ENCODE measurements at regions not wholly inside any gene's neighbourhood (a gene's known extent, or its start where the extent isn't known, plus 50 kb on each side); places are given as distances from the start of the nearest gene placed in this dataset.

- Histone ChIP-seq H2AFZ (no peak overlapping the region), H3K4me3 (no peak overlapping the region), H3K4me2 (ENCODE audit: unreplicated experiment) (no peak overlapping the region), H3K9me3 (ENCODE audit: low read depth) (no peaks in the 10 kb centered on the region), H3F3A (ENCODE audit: insufficient read depth) (no peaks in the 10 kb centered on the region), H3K27me3 (replicated peaks; ENCODE audit: insufficient read depth) (peaks cover 68% of the 10 kb centered on the region), H3K36me3 (ENCODE audit: low read depth) (no peaks in the 10 kb centered on the region), H3K79me2 (ENCODE audit: insufficient read depth) (no peaks in the 10 kb centered on the region), H3K9ac (no peak overlapping the region), H3K27ac (no peak overlapping the region), H4K20me1 (ENCODE audit: insufficient read depth) (no peaks in the 10 kb centered on the region), H3K9me2 (ENCODE audit: insufficient read depth) (no peaks in the 10 kb centered on the region), H3K4me1 (ENCODE audit: insufficient read depth) (no peaks in the 10 kb centered on the region)
- DNase-seq, result peak; percentile 0
- 80 to 89% methylated on average over 2 of the region's 2 CpGs for WGBS, 2 experiments (ENCODE audit: low coverage in 1 of 2, low lambda C conversion rate in 2 of 2, missing lambda C conversion rate in 2 of 2)
- TF ChIP-seq EZH2phosphoT487 (IDR thresholded peaks at IDR 0.05; ENCODE audit: insufficient read depth, low read depth), result no peak
- TF ChIP-seq EZH2 (IDR thresholded peaks at IDR 0.05; ENCODE audit: insufficient read depth, poor library complexity, severe bottlenecking), result no peak
- in situ Hi-C loops (cut with MboI), result no loop called here
These were observed 103.0 kb upstream of the TAPT1 start for GRCh38 chr4:16329125-16329796.

- Histone ChIP-seq H4K20me1 (ENCODE audit: insufficient read depth) (no peaks in the 10 kb centered on the region), H3K4me1 (ENCODE audit: insufficient read depth) (no peaks in the 10 kb centered on the region), H3K9ac (no peak overlapping the region), H3F3A (ENCODE audit: insufficient read depth) (no peaks in the 10 kb centered on the region), H3K9me2 (ENCODE audit: insufficient read depth) (no peaks in the 10 kb centered on the region), H3K4me3 (no peak overlapping the region), H3K27ac (no peak overlapping the region), H2AFZ (no peak overlapping the region), H3K9me3 (ENCODE audit: low read depth) (no peaks in the 10 kb centered on the region), H3K4me2 (ENCODE audit: unreplicated experiment) (no peak overlapping the region), H3K27me3 (replicated peaks; ENCODE audit: insufficient read depth) (peaks cover 43% of the 10 kb centered on the region), H3K79me2 (ENCODE audit: insufficient read depth) (no peaks in the 10 kb centered on the region), H3K36me3 (ENCODE audit: low read depth) (no peaks in the 10 kb centered on the region)
- 7 to 17% methylated on average over 1 of the region's 1 CpG for WGBS, 2 experiments (ENCODE audit: low coverage in 1 of 2, low lambda C conversion rate in 2 of 2, missing lambda C conversion rate in 2 of 2)
- DNase-seq, result no peak
- in situ Hi-C loops (cut with MboI), result no loop called here
- TF ChIP-seq EZH2 (IDR thresholded peaks at IDR 0.05; ENCODE audit: insufficient read depth, poor library complexity, severe bottlenecking) (no peak), EZH2phosphoT487 (IDR thresholded peaks at IDR 0.05; ENCODE audit: insufficient read depth, low read depth) (no peak)
These were observed 95.9 kb upstream of the TAPT1 start for GRCh38 chr4:16322183-16322582.

DNA sequence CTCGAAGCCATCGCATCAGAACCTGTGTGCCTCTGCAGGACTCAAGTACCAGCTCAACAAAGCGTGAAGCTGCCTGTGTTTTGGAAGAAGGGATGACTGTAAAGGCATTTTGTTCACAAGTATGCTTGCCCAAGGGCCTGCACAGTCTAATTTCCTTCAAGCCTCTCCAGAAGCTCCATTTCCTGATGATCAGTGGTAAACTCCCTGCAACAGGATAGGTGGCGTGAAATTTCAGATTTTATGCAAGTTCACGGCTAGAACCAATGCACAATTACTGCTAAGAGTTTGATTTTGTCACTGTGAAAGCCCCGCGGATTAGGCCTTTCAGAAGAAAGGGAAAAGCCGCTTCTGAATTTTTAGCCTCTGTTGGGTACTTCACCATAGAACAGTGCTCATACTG lies 89.2 kb upstream of the TAPT1 start:
- peaks cover 22% of the 10 kb centered on the region for H3K27me3 ChIP-seq (replicated peaks; ENCODE audit: insufficient read depth)
- no peak overlapping the region for H3K4me2 ChIP-seq (ENCODE audit: unreplicated experiment)
- H2AFZ ChIP-seq, result no peak overlapping the region
- H3K9ac ChIP-seq, result no peak overlapping the region
- TF ChIP-seq EZH2 (IDR thresholded peaks at IDR 0.05; ENCODE audit: insufficient read depth, poor library complexity, severe bottlenecking) (no peak), EZH2phosphoT487 (IDR thresholded peaks at IDR 0.05; ENCODE audit: insufficient read depth, low read depth) (no peak)
- no peaks in the 10 kb centered on the region for H3K9me2 ChIP-seq (ENCODE audit: insufficient read depth)
- WGBS, 2 experiments (ENCODE audit: low coverage in 1 of 2, low lambda C conversion rate in 2 of 2, missing lambda C conversion rate in 2 of 2), result 66 to 69% methylated on average over 8 of the region's 8 CpGs
- H3F3A ChIP-seq (ENCODE audit: insufficient read depth), result no peaks in the 10 kb centered on the region
- H3K4me1 ChIP-seq (ENCODE audit: insufficient read depth), result no peaks in the 10 kb centered on the region
- in situ Hi-C loops (cut with MboI), result no loop called here
- no peaks in the 10 kb centered on the region for H3K9me3 ChIP-seq (ENCODE audit: low read depth)
- no peaks in the 10 kb centered on the region for H3K36me3 ChIP-seq (ENCODE audit: low read depth)
- no peak overlapping the region for H3K27ac ChIP-seq
- no peak for DNase-seq
- H4K20me1 ChIP-seq (ENCODE audit: insufficient read depth), result no peaks in the 10 kb centered on the region
- no peak overlapping the region for H3K4me3 ChIP-seq
- no peaks in the 10 kb centered on the region for H3K79me2 ChIP-seq (ENCODE audit: insufficient read depth)

GRCh38 chr4:16310606-16311005 lies 84.3 kb upstream of the TAPT1 start:
- in situ Hi-C loops (cut with MboI), result no loop called here
- Histone ChIP-seq H3K4me3 (no peak overlapping the region), H3K27me3 (replicated peaks; ENCODE audit: insufficient read depth) (peaks cover 19% of the 10 kb centered on the region; the same call in 1 of the 2 replicates), H3F3A (ENCODE audit: insufficient read depth) (no peaks in the 10 kb centered on the region), H2AFZ (no peak overlapping the region), H3K36me3 (ENCODE audit: low read depth) (no peaks in the 10 kb centered on the region), H3K27ac (no peak overlapping the region), H3K9me2 (ENCODE audit: insufficient read depth) (no peaks in the 10 kb centered on the region), H3K4me2 (ENCODE audit: unreplicated experiment) (no peak overlapping the region), H3K79me2 (ENCODE audit: insufficient read depth) (no peaks in the 10 kb centered on the region), H3K9me3 (ENCODE audit: low read depth) (no peaks in the 10 kb centered on the region), H4K20me1 (ENCODE audit: insufficient read depth) (no peaks in the 10 kb centered on the region), H3K4me1 (ENCODE audit: insufficient read depth) (no peaks in the 10 kb centered on the region), H3K9ac (no peak overlapping the region)
- no peak for DNase-seq
- WGBS, 2 experiments (ENCODE audit: low coverage in 1 of 2, low lambda C conversion rate in 2 of 2, missing lambda C conversion rate in 2 of 2), result 14 to 17% methylated on average over 3 of the region's 3 CpGs
- TF ChIP-seq EZH2 (IDR thresholded peaks at IDR 0.05; ENCODE audit: insufficient read depth, poor library complexity, severe bottlenecking) (no peak), EZH2phosphoT487 (IDR thresholded peaks at IDR 0.05; ENCODE audit: insufficient read depth, low read depth) (no peak)

All from GM23248 (cell line).